Upper lobe of left lung (tissue), 4 donors: ENCODE measurements at regions not wholly inside any gene's neighbourhood (a gene's known extent, or its start where the extent isn't known, plus 50 kb on each side); places are given as distances from the start of the nearest gene placed in this dataset.

ENCODE experiments used
- EP300 ChIP-seq, 4 donors: sonication (generic); formaldehyde crosslinking; IDR thresholded peaks; one replicate each; pipeline ENCODE4 v1.5.1; 2017; ENCODE audit warnings: antibody characterized with exemption in 4 of 4, control low read depth in 2 of 4
- POLR2A ChIP-seq, 4 donors: fragments of 450-650 bp; IDR thresholded peaks; one replicate each; pipeline ENCODE4 v1.5.1; 2016 to 2017; ENCODE audit warnings: antibody characterized with exemption in 4 of 4, mild to moderate bottlenecking in 2 of 4
- POLR2AphosphoS5 ChIP-seq, 2 donors: sonication (generic); formaldehyde crosslinking; IDR thresholded peaks; one replicate each; pipeline ENCODE4 v1.5.1; 2017; ENCODE audit warnings: antibody characterized with exemption in 2 of 2
- TF ChIP-seq, protein P1 (sequence below), 6 experiments: fragments of 450-650 bp in 4 of 6; fragments of 200-600 bp in 2 of 6; sonication (generic) in 2 of 6; IDR thresholded peaks; one replicate each; pipeline ENCODE4 v1.5.1; 2016 to 2019; ENCODE audit warnings: antibody characterized with exemption in 6 of 6

DNA sequence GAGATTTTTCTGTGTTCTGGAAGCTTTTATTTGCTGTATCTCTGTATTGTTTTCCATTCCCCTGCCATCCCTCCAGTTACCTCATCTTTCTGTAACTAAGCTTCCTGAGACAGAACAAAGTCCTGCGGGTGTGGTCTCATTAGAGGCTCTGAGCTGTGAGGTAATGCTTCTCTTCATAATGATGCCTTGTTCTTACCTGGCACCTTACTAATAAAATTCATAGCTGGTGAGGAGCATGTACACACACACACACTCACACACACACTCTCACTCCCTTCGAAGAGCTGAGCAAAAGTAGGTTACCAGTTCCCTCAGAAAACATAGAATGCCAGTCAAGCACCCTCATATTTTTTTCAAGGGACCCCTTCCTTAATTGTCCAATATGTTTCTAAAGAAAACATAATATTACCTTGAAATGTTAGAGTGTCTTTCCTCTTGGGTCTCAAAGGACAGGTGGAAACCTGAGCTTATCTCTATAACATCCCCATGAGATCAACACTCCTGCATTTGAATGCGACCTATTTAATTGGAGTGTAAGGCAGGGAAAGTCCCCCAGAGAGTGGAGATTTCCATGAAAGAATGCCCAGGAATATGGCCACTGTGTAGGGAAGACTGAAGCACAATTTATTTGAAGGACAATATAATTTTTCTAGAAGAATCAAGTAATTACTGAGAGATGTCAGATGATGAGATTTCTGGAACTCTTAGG, 161.6 kb upstream of the NCK2 start:
- TF ChIP-seq, protein P1, sequence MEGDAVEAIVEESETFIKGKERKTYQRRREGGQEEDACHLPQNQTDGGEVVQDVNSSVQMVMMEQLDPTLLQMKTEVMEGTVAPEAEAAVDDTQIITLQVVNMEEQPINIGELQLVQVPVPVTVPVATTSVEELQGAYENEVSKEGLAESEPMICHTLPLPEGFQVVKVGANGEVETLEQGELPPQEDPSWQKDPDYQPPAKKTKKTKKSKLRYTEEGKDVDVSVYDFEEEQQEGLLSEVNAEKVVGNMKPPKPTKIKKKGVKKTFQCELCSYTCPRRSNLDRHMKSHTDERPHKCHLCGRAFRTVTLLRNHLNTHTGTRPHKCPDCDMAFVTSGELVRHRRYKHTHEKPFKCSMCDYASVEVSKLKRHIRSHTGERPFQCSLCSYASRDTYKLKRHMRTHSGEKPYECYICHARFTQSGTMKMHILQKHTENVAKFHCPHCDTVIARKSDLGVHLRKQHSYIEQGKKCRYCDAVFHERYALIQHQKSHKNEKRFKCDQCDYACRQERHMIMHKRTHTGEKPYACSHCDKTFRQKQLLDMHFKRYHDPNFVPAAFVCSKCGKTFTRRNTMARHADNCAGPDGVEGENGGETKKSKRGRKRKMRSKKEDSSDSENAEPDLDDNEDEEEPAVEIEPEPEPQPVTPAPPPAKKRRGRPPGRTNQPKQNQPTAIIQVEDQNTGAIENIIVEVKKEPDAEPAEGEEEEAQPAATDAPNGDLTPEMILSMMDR (IDR thresholded peaks at IDR 0.05) = no peak
- TF ChIP-seq POLR2A (IDR thresholded peaks at IDR 0.05) = no peak
- no peak for TF ChIP-seq EP300 (IDR thresholded peaks at IDR 0.05)
- no peak for TF ChIP-seq POLR2AphosphoS5 (IDR thresholded peaks at IDR 0.05)
